ENCODE measurements at regions not wholly inside any gene's neighbourhood (a gene's known extent, or its start where the extent isn't known, plus 50 kb on each side); places are given as distances from the start of the nearest gene placed in this dataset.

- TF ChIP-seq CTCF (IDR thresholded peaks at IDR 0.05; ENCODE audit: low read depth, low read length), result no peak
- DNase-seq, result no peak
These were observed 1574.2 kb upstream of the ACVR2A start for GRCh38 chr2:146270618-146271017.

GRCh38 chr2:146267093-146267492 lies 1577.7 kb upstream of the ACVR2A start:
- H3K27ac ChIP-seq, result no peak overlapping the region
- H3K36me3 ChIP-seq, result no peaks in the 10 kb centered on the region
- H3K4me3 ChIP-seq (ENCODE audit: low read depth, low read length), result no peak overlapping the region
- no peaks in the 10 kb centered on the region for H3K27me3 ChIP-seq (ENCODE audit: insufficient read depth, low read depth, severe bottlenecking)
- no peak for TF ChIP-seq CTCF (IDR thresholded peaks at IDR 0.05; ENCODE audit: low read depth, low read length)
- DNase-seq, result no peak
- no peaks in the 10 kb centered on the region for H3K9me3 ChIP-seq (ENCODE audit: severe bottlenecking)

More at GRCh38 chr2:146270618-146271017, 1574.2 kb upstream of the ACVR2A start:
- H3K36me3 ChIP-seq, result no peaks in the 10 kb centered on the region
- no peaks in the 10 kb centered on the region for H3K27me3 ChIP-seq (ENCODE audit: insufficient read depth, low read depth, severe bottlenecking)
- no peak overlapping the region for H3K4me3 ChIP-seq (ENCODE audit: low read depth, low read length)
- H3K9me3 ChIP-seq (ENCODE audit: severe bottlenecking), result no peaks in the 10 kb centered on the region
- H3K27ac ChIP-seq, result no peak overlapping the region

GRCh38 chr2:146265656-146266055 lies 1579.2 kb upstream of the ACVR2A start:
- no peak for TF ChIP-seq CTCF (IDR thresholded peaks at IDR 0.05; ENCODE audit: low read depth, low read length)
- Histone ChIP-seq H3K27me3 (ENCODE audit: insufficient read depth, low read depth, severe bottlenecking) (no peaks in the 10 kb centered on the region), H3K27ac (no peak overlapping the region), H3K9me3 (ENCODE audit: severe bottlenecking) (no peaks in the 10 kb centered on the region), H3K36me3 (no peaks in the 10 kb centered on the region), H3K4me3 (ENCODE audit: low read depth, low read length) (no peak overlapping the region)
- DNase-seq, result no peak

- no peak for DNase-seq
- Histone ChIP-seq H3K27me3 (ENCODE audit: insufficient read depth, low read depth, severe bottlenecking) (no peaks in the 10 kb centered on the region), H3K4me3 (ENCODE audit: low read depth, low read length) (no peak overlapping the region), H3K36me3 (no peaks in the 10 kb centered on the region), H3K27ac (no peak overlapping the region), H3K9me3 (ENCODE audit: severe bottlenecking) (no peaks in the 10 kb centered on the region)
- TF ChIP-seq CTCF (IDR thresholded peaks at IDR 0.05; ENCODE audit: low read depth, low read length), result no peak
These were observed 1582.2 kb upstream of the ACVR2A start for GRCh38 chr2:146262606-146263005.

GRCh38 chr2:146260551-146260950 lies 1584.3 kb upstream of the ACVR2A start:
- Histone ChIP-seq H3K4me3 (ENCODE audit: low read depth, low read length) (no peak overlapping the region), H3K36me3 (no peaks in the 10 kb centered on the region), H3K27me3 (ENCODE audit: insufficient read depth, low read depth, severe bottlenecking) (no peaks in the 10 kb centered on the region), H3K9me3 (ENCODE audit: severe bottlenecking) (no peaks in the 10 kb centered on the region), H3K27ac (no peak overlapping the region)
- no peak for DNase-seq
- no peak for TF ChIP-seq CTCF (IDR thresholded peaks at IDR 0.05; ENCODE audit: low read depth, low read length)

- Histone ChIP-seq H3K27ac (no peak overlapping the region), H3K36me3 (no peaks in the 10 kb centered on the region), H3K4me3 (ENCODE audit: low read depth, low read length) (no peak overlapping the region), H3K9me3 (ENCODE audit: severe bottlenecking) (no peaks in the 10 kb centered on the region), H3K27me3 (ENCODE audit: insufficient read depth, low read depth, severe bottlenecking) (no peaks in the 10 kb centered on the region)
- DNase-seq, result no peak
- no peak for TF ChIP-seq CTCF (IDR thresholded peaks at IDR 0.05; ENCODE audit: low read depth, low read length)
These were observed 1585.0 kb upstream of the ACVR2A start for GRCh38 chr2:146259816-146260215.

Measured in WERI-Rb-1 (cell line).